HUES64 (cell line): ENCODE measurements at regions not wholly inside any gene's neighbourhood (a gene's known extent, or its start where the extent isn't known, plus 50 kb on each side); places are given as distances from the start of the nearest gene placed in this dataset.

Experiments
- H3K27ac ChIP-seq: 2 replicates; pipeline ENCODE4 v1.7.0; 2013; ENCODE audit warnings: low read depth, low read length, inconsistent platforms
- H3K27me3 ChIP-seq: 2 replicates; pipeline ENCODE4 v1.6.1; 2013; ENCODE audit warnings: mild to moderate bottlenecking, low read length; ENCODE audit not compliant: insufficient read depth
- H3K36me3 ChIP-seq: 2 replicates; pipeline ENCODE4 v1.6.1; 2013; ENCODE audit warnings: mild to moderate bottlenecking, low read length; ENCODE audit not compliant: insufficient read depth
- H3K4me1 ChIP-seq: 2 replicates; pipeline ENCODE4 v1.6.1; 2013; ENCODE audit warnings: mild to moderate bottlenecking, low read length, moderate library complexity; ENCODE audit not compliant: insufficient read depth
- H3K4me3 ChIP-seq: 2 replicates; pipeline ENCODE4 v1.5.1; 2013; ENCODE audit warnings: mild to moderate bottlenecking, low read length, moderate library complexity
- H3K9ac ChIP-seq: 2 replicates; pipeline ENCODE4 v1.6.1; 2013; ENCODE audit warnings: mild to moderate bottlenecking, low read depth, low read length
- H3K9me3 ChIP-seq: 2 replicates; pipeline ENCODE4 v1.6.1; 2013; ENCODE audit warnings: low read depth, low read length; ENCODE audit not compliant: insufficient read depth
- WGBS: fragments of 150-250, 120-280 bp; methylation state at CpG from one replicate; pipeline ENCODE4 v1.1.7; 2013; ENCODE audit warnings: missing lambda C conversion rate; 5-methylcytosine and 5-hydroxymethylcytosine counted together

DNA sequence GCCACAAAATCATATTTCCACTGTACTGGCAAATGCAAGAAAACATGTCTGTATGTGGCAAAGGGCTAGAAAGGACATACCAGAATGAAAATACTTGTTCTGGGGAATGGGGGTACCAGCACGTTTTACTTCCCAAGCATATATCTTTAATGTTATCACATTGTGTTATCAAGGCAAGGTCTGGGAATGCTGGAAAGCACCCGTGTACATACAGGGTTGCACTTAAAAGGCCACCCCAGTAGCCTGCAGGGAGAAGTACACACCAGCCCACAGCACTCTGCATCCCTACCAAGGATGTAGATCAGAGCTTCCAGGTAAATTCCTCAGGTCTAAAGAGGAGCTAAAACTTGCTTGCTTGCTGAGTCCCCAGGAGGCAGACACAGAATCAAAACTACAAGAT is 381.8 kb downstream of the RRAGC start:
- no peak overlapping the region for H3K4me3 ChIP-seq

DNA sequence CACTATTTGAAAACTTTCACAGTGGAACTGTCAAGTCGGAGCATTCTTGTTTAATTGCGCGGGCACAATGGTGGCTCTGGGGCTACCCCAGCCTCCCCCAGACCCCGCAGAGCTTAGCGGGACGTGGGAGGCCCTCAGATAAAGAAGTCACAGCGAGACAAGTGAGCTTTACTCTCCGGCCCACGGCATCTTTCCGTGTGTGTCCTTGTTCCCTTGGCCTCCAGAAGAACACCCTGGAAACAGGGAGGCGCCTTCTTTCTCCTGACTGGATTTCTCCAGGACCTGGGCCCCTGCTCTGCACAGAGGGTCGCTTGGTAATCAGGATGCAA is 382.8 kb downstream of the RRAGC start:
- Histone ChIP-seq H3K27me3 (peaks cover 30% of the 10 kb centered on the region), H3K4me1 (peaks cover 27% of the 10 kb centered on the region), H3K9ac (peak overlapping the region; percentile 54; the same call in 1 of the 2 replicates), H3K36me3 (no peaks in the 10 kb centered on the region), H3K9me3 (peaks cover 5% of the 10 kb centered on the region; the same call in 1 of the 2 replicates), H3K27ac (peak overlapping the region; percentile 73; the same call in 1 of the 2 replicates), H3K4me3 (peak overlapping the region; percentile 48)
- WGBS = 24% methylated on average over 12 of the region's 12 CpGs

More for the DNA sequence above, 381.8 kb downstream of the RRAGC start:
- peaks cover 27% of the 10 kb centered on the region for H3K4me1 ChIP-seq
- H3K27ac ChIP-seq = no peak overlapping the region
- peaks cover 30% of the 10 kb centered on the region for H3K27me3 ChIP-seq
- H3K9ac ChIP-seq = no peak overlapping the region
- WGBS = 86% methylated on average over 1 of the region's 2 CpGs
- no peaks in the 10 kb centered on the region for H3K36me3 ChIP-seq
- peaks cover 5% of the 10 kb centered on the region; the same call in 1 of the 2 replicates for H3K9me3 ChIP-seq

DNA sequence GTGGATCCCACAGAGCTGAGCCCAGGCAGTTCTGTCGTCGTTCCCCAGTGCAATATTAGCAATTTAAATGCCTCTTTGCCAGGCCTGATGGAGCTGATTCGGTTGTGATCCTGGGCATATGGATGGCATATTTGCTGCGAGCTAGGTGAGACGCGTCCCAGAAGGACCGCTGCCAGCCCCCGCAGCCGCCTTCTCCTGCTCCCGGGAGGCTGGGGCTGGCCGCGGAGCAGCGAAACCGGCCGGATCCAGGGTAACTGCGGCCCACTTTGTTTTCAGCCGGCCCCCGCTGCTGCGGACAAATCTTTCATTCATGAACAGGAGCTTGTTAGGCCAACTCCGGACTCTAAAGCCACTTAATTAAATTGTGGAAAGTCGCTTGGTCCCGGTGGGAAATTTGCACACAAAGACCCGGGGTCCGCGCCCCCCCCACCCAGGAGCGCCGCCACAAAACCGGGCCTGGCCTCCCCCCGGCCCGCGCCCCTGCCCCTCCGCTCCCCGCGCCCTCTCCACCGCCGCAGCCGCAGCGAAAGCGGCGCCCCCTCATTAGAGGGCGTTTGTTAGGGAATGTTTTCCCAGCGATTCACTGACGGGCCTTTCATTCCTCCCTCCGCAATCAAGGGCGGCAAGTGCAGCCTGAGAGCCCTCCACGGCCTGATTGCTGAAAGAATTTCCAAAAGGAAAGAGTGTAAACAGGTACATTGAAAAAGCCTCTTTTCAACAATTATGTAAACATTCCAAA is 383.3 kb downstream of the RRAGC start:
- under 1% methylated on average over 46 of the region's 46 CpGs for WGBS
- Histone ChIP-seq H3K9me3 (peaks cover 5% of the 10 kb centered on the region; the same call in 1 of the 2 replicates), H3K36me3 (no peaks in the 10 kb centered on the region), H3K27ac (peak overlapping the region; percentile 73; the same call in 1 of the 2 replicates), H3K9ac (peak overlapping the region; percentile 54), H3K4me3 (peak overlapping the region; percentile 48), H3K4me1 (peaks cover 27% of the 10 kb centered on the region), H3K27me3 (peaks cover 30% of the 10 kb centered on the region)

DNA sequence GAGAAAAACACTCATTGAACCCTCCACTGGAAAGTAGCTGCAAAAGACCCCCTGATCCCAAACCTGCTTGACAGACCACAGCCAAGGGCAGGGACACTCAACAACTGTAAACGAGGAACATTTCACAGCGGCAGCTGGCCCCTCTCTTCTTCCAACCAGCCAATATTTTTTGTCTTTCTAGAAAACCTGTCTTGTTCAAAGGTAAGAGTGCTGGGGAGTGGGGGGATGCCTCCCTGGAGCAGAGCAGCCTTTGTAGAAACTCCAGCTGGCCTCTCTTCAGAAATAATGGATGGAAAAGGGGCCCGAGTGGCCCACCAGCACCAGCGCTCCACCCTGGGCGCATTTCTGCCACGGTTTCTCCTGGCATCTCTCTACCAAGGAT is 384.0 kb downstream of the RRAGC start:
- no peak overlapping the region; the same call in 1 of the 2 replicates for H3K27ac ChIP-seq
- H3K4me3 ChIP-seq = peak overlapping the region; percentile 48
- 0 out of 2 replicates have a peak overlapping the region, but pooled peaks have one; percentile 54 for H3K9ac ChIP-seq
- H3K4me1 ChIP-seq = peaks cover 27% of the 10 kb centered on the region
- peaks cover 5% of the 10 kb centered on the region; the same call in 1 of the 2 replicates for H3K9me3 ChIP-seq
- 38% methylated on average over 6 of the region's 6 CpGs for WGBS
- no peaks in the 10 kb centered on the region for H3K36me3 ChIP-seq
- H3K27me3 ChIP-seq = peaks cover 30% of the 10 kb centered on the region

GRCh38 chr1:38474738-38475623 is 384.6 kb downstream of the RRAGC start:
- no peaks in the 10 kb centered on the region for H3K36me3 ChIP-seq
- no peak overlapping the region for H3K9ac ChIP-seq
- H3K27me3 ChIP-seq = peaks cover 30% of the 10 kb centered on the region
- 59% methylated on average over 18 of the region's 18 CpGs for WGBS
- H3K9me3 ChIP-seq = peaks cover 5% of the 10 kb centered on the region; the same call in 1 of the 2 replicates
- H3K4me1 ChIP-seq = peaks cover 27% of the 10 kb centered on the region
- H3K27ac ChIP-seq = peak overlapping the region; percentile 3; the same call in 1 of the 2 replicates
- peak overlapping the region; percentile 48; the same call in 1 of the 2 replicates for H3K4me3 ChIP-seq

GRCh38 chr1:38466487-38466886 is 393.1 kb downstream of the RRAGC start:
- WGBS = 91% methylated on average over 1 of the region's 2 CpGs

DNA sequence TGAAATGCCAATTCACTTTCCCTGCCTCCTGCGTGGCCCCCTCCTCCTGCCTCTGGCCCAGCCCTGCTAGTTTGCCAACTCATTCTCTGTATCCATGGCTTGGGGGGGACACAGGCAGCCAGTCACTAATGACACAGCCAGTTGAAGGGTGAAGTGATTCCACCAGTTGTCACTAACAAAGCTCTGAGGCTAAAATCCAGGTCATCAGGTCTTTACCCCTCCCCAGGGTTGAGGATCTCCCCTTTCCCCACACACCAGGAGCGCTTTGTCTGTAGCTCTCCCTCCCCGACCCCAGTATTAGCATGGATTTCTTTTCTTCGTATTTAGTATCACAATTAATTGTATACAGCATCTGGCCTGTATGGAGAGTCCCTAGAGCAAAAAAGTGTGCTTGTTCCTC is 394.1 kb downstream of the RRAGC start:
- peaks cover 10% of the 10 kb centered on the region; the same call in 1 of the 2 replicates for H3K9me3 ChIP-seq
- no peak overlapping the region for H3K9ac ChIP-seq
- H3K27ac ChIP-seq = no peak overlapping the region
- peaks cover 12% of the 10 kb centered on the region for H3K4me1 ChIP-seq
- no peaks in the 10 kb centered on the region for H3K36me3 ChIP-seq
- no peaks in the 10 kb centered on the region for H3K27me3 ChIP-seq
- 70% methylated on average over 2 of the region's 4 CpGs for WGBS
- H3K4me3 ChIP-seq = no peak overlapping the region

More at GRCh38 chr1:38466487-38466886, 393.1 kb downstream of the RRAGC start:
- H3K4me3 ChIP-seq = no peak overlapping the region
- no peaks in the 10 kb centered on the region for H3K27me3 ChIP-seq
- H3K27ac ChIP-seq = no peak overlapping the region
- H3K4me1 ChIP-seq = peaks cover 12% of the 10 kb centered on the region
- H3K9me3 ChIP-seq = peaks cover 10% of the 10 kb centered on the region; the same call in 1 of the 2 replicates
- H3K36me3 ChIP-seq = no peaks in the 10 kb centered on the region
- H3K9ac ChIP-seq = no peak overlapping the region

GRCh38 chr1:38464071-38464661 is 395.4 kb downstream of the RRAGC start:
- WGBS = 77% methylated on average over 7 of the region's 7 CpGs
- H3K4me1 ChIP-seq = peaks cover 12% of the 10 kb centered on the region
- H3K27ac ChIP-seq = no peak overlapping the region
- H3K9ac ChIP-seq = no peak overlapping the region
- H3K36me3 ChIP-seq = no peaks in the 10 kb centered on the region
- no peaks in the 10 kb centered on the region for H3K27me3 ChIP-seq
- H3K4me3 ChIP-seq = no peak overlapping the region
- peaks cover 10% of the 10 kb centered on the region; the same call in 1 of the 2 replicates for H3K9me3 ChIP-seq

- H3K4me3 ChIP-seq = no peak overlapping the region
- no peaks in the 10 kb centered on the region for H3K27me3 ChIP-seq
- H3K9me3 ChIP-seq = peaks cover 10% of the 10 kb centered on the region; the same call in 1 of the 2 replicates
- H3K9ac ChIP-seq = no peak overlapping the region
- H3K27ac ChIP-seq = no peak overlapping the region
- no peaks in the 10 kb centered on the region for H3K36me3 ChIP-seq
- peaks cover 12% of the 10 kb centered on the region for H3K4me1 ChIP-seq
Observed at GRCh38 chr1:38463074-38463473, 396.5 kb downstream of the RRAGC start.

GRCh38 chr1:38456531-38456876 is 403.1 kb downstream of the RRAGC start:
- WGBS = 82% methylated on average over 2 of the region's 2 CpGs

More at GRCh38 chr1:38456531-38456876, 403.1 kb downstream of the RRAGC start:
- H3K4me1 ChIP-seq = peaks cover 10% of the 10 kb centered on the region
- H3K9ac ChIP-seq = no peak overlapping the region
- no peak overlapping the region for H3K27ac ChIP-seq
- H3K27me3 ChIP-seq = no peaks in the 10 kb centered on the region
- H3K36me3 ChIP-seq = no peaks in the 10 kb centered on the region
- no peaks in the 10 kb centered on the region for H3K9me3 ChIP-seq
- no peak overlapping the region for H3K4me3 ChIP-seq
